Nephron progenitor cell (in vitro differentiated cells): ENCODE measurements at regions not wholly inside any gene's neighbourhood (a gene's known extent, or its start where the extent isn't known, plus 50 kb on each side); places are given as distances from the start of the nearest gene placed in this dataset.
"Not testable (repeated sequence)": the region's sequence is repeated elsewhere in the genome, so short reads cannot be mapped to it uniquely, and the experiment has no call there.

Experiments
- DNase-seq: peaks from one replicate; pipeline ENCODE4 v3.0.0; 2021
- H3K27ac Mint-ChIP-seq: 2 replicates; pipeline ENCODE4 v1.8.0; 2021; ENCODE audit warnings: mild to moderate bottlenecking, moderate library complexity, mixed read lengths
- H3K27me3 Mint-ChIP-seq: 2 replicates; pipeline ENCODE4 v1.8.0; 2021; ENCODE audit warnings: mild to moderate bottlenecking, low read depth, mixed read lengths; ENCODE audit not compliant: poor library complexity
- H3K36me3 Mint-ChIP-seq: 2 replicates; pipeline ENCODE4 v1.8.0; 2021; ENCODE audit warnings: low read depth, mixed read lengths
- H3K4me1 Mint-ChIP-seq: 2 replicates; pipeline ENCODE4 v1.8.0; 2021; ENCODE audit warnings: mixed read lengths
- H3K4me3 Mint-ChIP-seq: 2 replicates; pipeline ENCODE4 v1.8.0; 2021; ENCODE audit warnings: mild to moderate bottlenecking, moderate library complexity, mixed read lengths
- H3K9me3 Mint-ChIP-seq: 2 replicates; pipeline ENCODE4 v1.8.0; 2021; ENCODE audit warnings: mild to moderate bottlenecking, moderate library complexity, mixed read lengths
- CTCF ChIP-seq: fragments of 200-600 bp; sonication (generic); IDR thresholded peaks from 2 replicates; pipeline ENCODE4 v1.5.0; 2021; ENCODE audit warnings: antibody characterized with exemption

DNA sequence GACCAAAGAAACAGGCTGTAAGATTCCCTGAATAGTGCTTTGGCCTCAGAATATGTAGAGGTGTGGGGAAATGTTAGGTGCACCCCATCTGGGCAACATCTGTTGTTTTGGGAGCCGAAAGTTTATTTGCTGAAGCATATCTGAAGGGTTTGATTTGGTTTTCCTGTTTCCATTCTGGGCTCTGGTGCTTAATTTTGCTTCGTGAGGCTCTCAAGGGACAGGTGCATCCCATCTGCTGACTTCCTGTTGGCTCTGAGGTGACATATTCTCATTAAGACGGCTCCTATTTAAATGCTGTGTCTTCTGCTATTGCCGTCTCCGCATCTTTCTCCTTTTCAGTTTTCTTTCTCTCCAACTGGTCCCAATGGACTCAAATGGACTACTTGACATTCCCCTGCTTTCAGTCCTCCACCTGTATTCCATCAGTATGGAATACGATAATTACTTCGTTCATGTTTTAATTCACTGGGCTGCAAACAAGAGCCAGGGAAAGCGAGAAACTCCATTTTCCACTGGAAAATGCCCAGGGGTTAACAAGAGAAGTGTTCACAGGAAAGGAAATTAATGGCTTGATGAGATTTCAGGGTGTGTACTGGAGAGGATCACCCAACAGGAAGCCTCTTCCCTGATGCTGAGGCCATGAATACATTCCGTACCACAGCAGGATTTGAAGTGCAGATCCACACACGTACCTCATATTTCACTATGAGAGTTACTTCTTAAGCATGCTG is 104.0 kb downstream of the MTX3 start:
- no peak overlapping the region for H3K4me3 Mint-ChIP-seq
- no peaks in the 10 kb centered on the region for H3K27me3 Mint-ChIP-seq
- H3K27ac Mint-ChIP-seq: no peak overlapping the region
- no peaks in the 10 kb centered on the region for H3K36me3 Mint-ChIP-seq
- peaks cover 7% of the 10 kb centered on the region for H3K9me3 Mint-ChIP-seq
- no peak for DNase-seq
- no peak for TF ChIP-seq CTCF
- no peaks in the 10 kb centered on the region for H3K4me1 Mint-ChIP-seq

GRCh38 chr5:79886456-79886855 is 104.6 kb downstream of the MTX3 start:
- peaks cover 7% of the 10 kb centered on the region for H3K9me3 Mint-ChIP-seq
- H3K4me3 Mint-ChIP-seq: no peak overlapping the region
- no peak for TF ChIP-seq CTCF
- no peaks in the 10 kb centered on the region for H3K36me3 Mint-ChIP-seq
- DNase-seq: no peak
- H3K27ac Mint-ChIP-seq: no peak overlapping the region
- H3K27me3 Mint-ChIP-seq: no peaks in the 10 kb centered on the region
- H3K4me1 Mint-ChIP-seq: no peaks in the 10 kb centered on the region

DNA sequence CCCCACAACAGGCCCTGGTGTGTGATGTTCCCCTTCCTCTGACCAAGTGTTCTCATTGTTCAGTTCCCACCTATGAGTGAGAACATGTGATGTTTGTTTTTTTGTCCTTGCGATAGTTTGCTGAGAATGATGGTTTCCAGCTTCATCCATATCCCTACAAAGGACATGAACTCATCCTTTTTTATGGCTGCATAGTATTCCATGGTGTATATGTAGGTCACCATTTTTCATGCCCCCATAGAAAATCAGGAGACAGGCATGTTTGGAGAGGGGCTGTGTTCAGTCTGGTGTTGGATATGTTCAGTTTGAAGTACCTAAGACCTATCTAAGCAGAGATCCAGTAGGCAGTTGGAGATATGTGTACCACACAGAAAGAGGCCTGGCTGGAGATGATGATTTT is 111.2 kb downstream of the MTX3 start:
- not testable (repeated sequence) for DNase-seq, H3K4me3 Mint-ChIP-seq, H3K27me3 Mint-ChIP-seq, H3K36me3 Mint-ChIP-seq, H3K27ac Mint-ChIP-seq, H3K9me3 Mint-ChIP-seq
- H3K4me1 Mint-ChIP-seq: peaks cover 18% of the 10 kb centered on the region

GRCh38 chr5:79878721-79879336 is 112.2 kb downstream of the MTX3 start:
- DNase-seq: no peak
- Mint-ChIP-seq H3K36me3 (no peaks in the 10 kb centered on the region), H3K9me3 (no peaks in the 10 kb centered on the region), H3K4me3 (no peak overlapping the region), H3K27me3 (peaks cover 4% of the 10 kb centered on the region), H3K4me1 (peaks cover 18% of the 10 kb centered on the region), H3K27ac (no peak overlapping the region)
- peak; percentile 22 for TF ChIP-seq CTCF

GRCh38 chr5:79878136-79878679 is 112.9 kb downstream of the MTX3 start:
- H3K9me3 Mint-ChIP-seq: no peaks in the 10 kb centered on the region

More at GRCh38 chr5:79878136-79878679, 112.9 kb downstream of the MTX3 start:
- Mint-ChIP-seq H3K4me3 (no peak overlapping the region), H3K27ac (no peak overlapping the region), H3K36me3 (no peaks in the 10 kb centered on the region), H3K4me1 (peaks cover 18% of the 10 kb centered on the region), H3K27me3 (peaks cover 4% of the 10 kb centered on the region)
- no peak for TF ChIP-seq CTCF
- no peak for DNase-seq
